ENCODE measurements at regions not wholly inside any gene's neighbourhood (a gene's known extent, or its start where the extent isn't known, plus 50 kb on each side); places are given as distances from the start of the nearest gene placed in this dataset.
"Not testable (repeated sequence)": the region's sequence is repeated elsewhere in the genome, so short reads cannot be mapped to it uniquely, and the experiment has no call there.

- not testable (repeated sequence) for DNase-seq (ENCODE audit: low read depth)
Measured at GRCh38 chr10:28896791-28897409, 219.6 kb downstream of the BAMBI start.

GRCh38 chr10:28897617-28898464 lies 220.5 kb downstream of the BAMBI start:
- DNase-seq (ENCODE audit: low read depth) = no peak

GRCh38 chr10:28902215-28902614 lies 224.9 kb downstream of the BAMBI start:
- DNase-seq (ENCODE audit: low read depth) = no peak

GRCh38 chr10:28903063-28903462 lies 225.7 kb downstream of the BAMBI start:
- no peak for DNase-seq (ENCODE audit: low read depth)

- no peak for DNase-seq (ENCODE audit: low read depth)
Measured at GRCh38 chr10:28903736-28904135, 226.4 kb downstream of the BAMBI start.

- no peak for DNase-seq (ENCODE audit: low read depth)
Measured at GRCh38 chr10:28905371-28905770, 228.1 kb downstream of the BAMBI start.

GRCh38 chr10:28906011-28906411 lies 228.7 kb downstream of the BAMBI start:
- no peak for DNase-seq (ENCODE audit: low read depth)

- DNase-seq (ENCODE audit: low read depth) = no peak
Measured at GRCh38 chr10:28906415-28906814, 229.1 kb downstream of the BAMBI start.

- DNase-seq (ENCODE audit: low read depth) = no peak
Measured at GRCh38 chr10:28906934-28907333, 229.6 kb downstream of the BAMBI start.

GRCh38 chr10:28909875-28910274 lies 232.6 kb downstream of the BAMBI start:
- no peak for DNase-seq (ENCODE audit: low read depth)

GRCh38 chr10:28910956-28911355 lies 233.6 kb downstream of the BAMBI start:
- peak; percentile 34 for DNase-seq (ENCODE audit: low read depth)

GRCh38 chr10:28911511-28911910 lies 234.2 kb downstream of the BAMBI start:
- DNase-seq (ENCODE audit: low read depth) = not testable (repeated sequence)

- no peak for DNase-seq (ENCODE audit: low read depth)
Measured at GRCh38 chr10:28912017-28912783, 234.9 kb downstream of the BAMBI start.

- no peak for DNase-seq (ENCODE audit: low read depth)
Measured at GRCh38 chr10:28913436-28914237, 236.3 kb downstream of the BAMBI start.

- no peak for DNase-seq (ENCODE audit: low read depth)
Measured at GRCh38 chr10:28914701-28915100, 237.4 kb downstream of the BAMBI start.

- DNase-seq (ENCODE audit: low read depth) = no peak
Measured at GRCh38 chr10:28915989-28916588, 238.8 kb downstream of the BAMBI start.

- DNase-seq (ENCODE audit: low read depth) = no peak
Measured at GRCh38 chr10:28920091-28920490, 242.8 kb downstream of the BAMBI start.

GRCh38 chr10:28922127-28922526 lies 244.8 kb downstream of the BAMBI start:
- DNase-seq (ENCODE audit: low read depth) = no peak

- DNase-seq (ENCODE audit: low read depth) = no peak
Measured at GRCh38 chr10:28922861-28923260, 245.5 kb downstream of the BAMBI start.

GRCh38 chr10:28924717-28925116 lies 247.4 kb downstream of the BAMBI start:
- no peak for DNase-seq (ENCODE audit: low read depth)

GRCh38 chr10:28925121-28925663 lies 247.9 kb downstream of the BAMBI start:
- no peak for DNase-seq (ENCODE audit: low read depth)

All from forelimb muscle (tissue), 1 donor.